Lung (tissue), 11 donors: ENCODE measurements at regions not wholly inside any gene's neighbourhood (a gene's known extent, or its start where the extent isn't known, plus 50 kb on each side); places are given as distances from the start of the nearest gene placed in this dataset.

Source experiments
- ATAC-seq: fragments of 200-7000 bp; cut with Tn5 transposase; one replicate; pipeline ENCODE4 v1.9.1; 2020; ENCODE audit warnings: moderate number of reproducible peaks; ENCODE audit not compliant: insufficient read depth, low FRiP score
- DNase-seq, 3 donors: peaks; one replicate each; pipeline ENCODE4 v3.0.0-alpha.2; 2013 to 2017
- H3K27ac ChIP-seq, 2 donors: one replicate each; pipeline ENCODE4 v1.5.1; 2013; ENCODE audit warnings: mild to moderate bottlenecking in 2 of 2, moderate library complexity in 2 of 2, control low read depth in 1 of 2, inconsistent platforms in 1 of 2, low read depth in 1 of 2, low read length in 1 of 2
- H3K27me3 ChIP-seq, 3 donors: one replicate each; pipeline ENCODE4 v1.5.1; 2013; ENCODE audit warnings: low read length in 2 of 3; ENCODE audit not compliant: control insufficient read depth in 3 of 3, insufficient read depth in 3 of 3
- H3K36me3 ChIP-seq, 4 donors: one replicate each; pipeline ENCODE4 v1.5.1; 2013; ENCODE audit warnings: low read length in 4 of 4, mild to moderate bottlenecking in 1 of 4, moderate library complexity in 1 of 4; ENCODE audit not compliant: control insufficient read depth in 4 of 4, insufficient read depth in 4 of 4
- H3K4me1 ChIP-seq, 5 donors: one replicate each; pipeline ENCODE4 v1.5.1; 2013; ENCODE audit warnings: low read length in 5 of 5, mild to moderate bottlenecking in 2 of 5, moderate library complexity in 1 of 5; ENCODE audit not compliant: control insufficient read depth in 5 of 5, insufficient read depth in 5 of 5
- H3K4me3 ChIP-seq: one replicate; pipeline ENCODE4 v1.5.1; 2013; ENCODE audit warnings: mild to moderate bottlenecking, control low read depth, moderate library complexity
- H3K9ac ChIP-seq, 2 donors: one replicate each; pipeline ENCODE4 v1.5.1; 2013; ENCODE audit warnings: low read length in 2 of 2, control low read depth in 1 of 2; ENCODE audit not compliant: insufficient read depth in 1 of 2
- H3K9me3 ChIP-seq, 4 donors: one replicate each; pipeline ENCODE4 v1.5.1; 2013; ENCODE audit warnings: low read length in 3 of 4, mild to moderate bottlenecking in 1 of 4, moderate library complexity in 1 of 4; ENCODE audit not compliant: control insufficient read depth in 4 of 4, insufficient read depth in 3 of 4
- WGBS, 2 donors: extraction: QIAGEN DNeasy Blood & Tissue Kit; methylation state at CpG; one replicate each; pipeline ENCODE4 v1.1.7; 2013; 5-methylcytosine and 5-hydroxymethylcytosine counted together
- TF ChIP-seq, protein P1 (sequence below): IDR thresholded peaks from 2 replicates; pipeline ENCODE4 v1.5.1; 2012; ENCODE audit warnings: mild to moderate bottlenecking; ENCODE audit errors: control extremely low read depth, extremely low read depth
- donor health status: control.
- donor health status: control.
- donor health status: Bipolar disorder and iron deficiency.
- donor health status: healthy.
- donor health status: DM: yes; HTN: yes; CAD: no.

DNA sequence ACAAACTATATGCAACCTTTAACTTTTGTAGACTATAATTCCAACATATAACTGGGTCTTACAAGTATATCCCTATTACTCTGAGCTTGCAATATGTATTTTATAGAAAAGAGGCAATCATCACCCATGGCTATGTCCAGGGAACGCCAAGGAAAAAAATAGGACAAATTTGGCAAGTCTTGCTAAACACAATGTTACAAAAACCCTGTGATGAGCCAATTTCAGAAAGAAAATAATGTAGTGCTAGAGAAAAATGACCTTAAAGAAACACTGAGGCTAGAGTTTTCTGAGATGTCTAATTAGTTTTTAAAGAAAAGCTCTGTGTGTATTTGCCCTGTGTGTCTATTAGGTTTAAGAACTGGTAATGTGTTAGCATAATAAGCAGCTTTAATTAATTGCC lies 68.0 kb upstream of the FREM2 start:
- 61 to 71% methylated on average over 1 of the region's 1 CpG for WGBS, 2 donors
- Histone ChIP-seq H3K27me3 (no peaks in the 10 kb centered on the region), H3K36me3 (no peaks in the 10 kb centered on the region), H3K9me3 (no peaks in the 10 kb centered on the region), H3K9ac (no peak overlapping the region), H3K27ac (no peak overlapping the region), H3K4me3 (no peak overlapping the region), H3K4me1 (peaks cover 0 to 15% (median 0%) of the 10 kb centered on the region in 5 donors)
- TF ChIP-seq, protein P1, sequence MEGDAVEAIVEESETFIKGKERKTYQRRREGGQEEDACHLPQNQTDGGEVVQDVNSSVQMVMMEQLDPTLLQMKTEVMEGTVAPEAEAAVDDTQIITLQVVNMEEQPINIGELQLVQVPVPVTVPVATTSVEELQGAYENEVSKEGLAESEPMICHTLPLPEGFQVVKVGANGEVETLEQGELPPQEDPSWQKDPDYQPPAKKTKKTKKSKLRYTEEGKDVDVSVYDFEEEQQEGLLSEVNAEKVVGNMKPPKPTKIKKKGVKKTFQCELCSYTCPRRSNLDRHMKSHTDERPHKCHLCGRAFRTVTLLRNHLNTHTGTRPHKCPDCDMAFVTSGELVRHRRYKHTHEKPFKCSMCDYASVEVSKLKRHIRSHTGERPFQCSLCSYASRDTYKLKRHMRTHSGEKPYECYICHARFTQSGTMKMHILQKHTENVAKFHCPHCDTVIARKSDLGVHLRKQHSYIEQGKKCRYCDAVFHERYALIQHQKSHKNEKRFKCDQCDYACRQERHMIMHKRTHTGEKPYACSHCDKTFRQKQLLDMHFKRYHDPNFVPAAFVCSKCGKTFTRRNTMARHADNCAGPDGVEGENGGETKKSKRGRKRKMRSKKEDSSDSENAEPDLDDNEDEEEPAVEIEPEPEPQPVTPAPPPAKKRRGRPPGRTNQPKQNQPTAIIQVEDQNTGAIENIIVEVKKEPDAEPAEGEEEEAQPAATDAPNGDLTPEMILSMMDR = no peak
- DNase-seq (peak in 2 of 3 donors; percentile 75 to 85), ATAC-seq (no peak)

DNA sequence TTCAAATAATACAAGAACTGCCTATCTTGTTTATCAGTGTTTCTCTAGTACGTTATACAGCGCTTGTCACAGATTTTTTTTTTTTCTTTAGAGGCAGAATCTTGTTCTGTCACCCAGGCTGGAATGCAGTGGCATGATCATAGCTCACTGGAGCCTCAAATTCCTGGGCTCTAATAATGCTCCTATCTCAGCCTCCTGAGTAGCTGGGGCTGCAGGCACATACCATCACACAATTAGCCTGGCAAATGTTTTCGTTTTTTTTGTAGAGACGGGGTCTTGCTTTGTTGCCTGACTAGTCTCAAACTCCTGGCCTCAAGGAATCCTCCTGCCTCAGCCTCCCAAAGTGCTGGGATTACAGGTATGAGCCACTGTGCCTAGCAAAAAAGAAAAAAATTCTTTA lies 66.0 kb upstream of the FREM2 start:
- peaks cover 0 to 2% (median 0%) of the 10 kb centered on the region in 4 donors for H3K9me3 ChIP-seq
- ATAC-seq (no peak), DNase-seq (no peak)
- no peaks in the 10 kb centered on the region for H3K27me3 ChIP-seq
- H3K36me3 ChIP-seq = no peaks in the 10 kb centered on the region
- H3K4me3 ChIP-seq = no peak overlapping the region
- TF ChIP-seq, protein P1 = no peak
- H3K4me1 ChIP-seq = peaks cover 0 to 15% (median 0%) of the 10 kb centered on the region in 5 donors
- no peak overlapping the region for H3K9ac ChIP-seq
- 85 to 92% methylated on average over 4 of the region's 4 CpGs for WGBS, 2 donors
- no peak overlapping the region for H3K27ac ChIP-seq

DNA sequence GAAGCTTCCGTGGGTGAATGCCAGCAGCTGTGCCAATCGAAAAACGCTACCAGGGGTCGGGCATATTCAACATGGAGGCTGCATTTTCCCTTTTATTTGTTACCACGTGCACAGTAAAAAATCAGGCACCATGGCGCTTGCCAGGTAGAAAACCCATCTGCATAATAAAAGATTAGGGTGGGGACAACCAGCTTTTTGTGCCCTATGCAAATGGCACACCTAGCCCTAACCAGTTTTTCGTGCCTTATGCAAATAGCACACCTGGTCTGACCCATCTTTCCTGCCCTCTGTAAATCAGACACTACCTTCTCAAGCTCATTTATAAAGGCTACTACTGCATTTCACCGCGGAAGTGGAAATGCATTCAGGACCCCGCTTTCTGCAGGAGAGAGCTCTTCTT lies 62.1 kb upstream of the FREM2 start:
- 42 to 48% methylated on average over 10 of the region's 10 CpGs for WGBS, 2 donors
- no peak overlapping the region for H3K4me3 ChIP-seq
- no peak overlapping the region for H3K9ac ChIP-seq
- no peaks in the 10 kb centered on the region for H3K36me3 ChIP-seq
- no peaks in the 10 kb centered on the region for H3K4me1 ChIP-seq
- ATAC-seq (no peak), DNase-seq (no peak)
- no peak overlapping the region for H3K27ac ChIP-seq
- peaks cover 0 to 3% (median 0%) of the 10 kb centered on the region in 4 donors for H3K9me3 ChIP-seq
- no peaks in the 10 kb centered on the region for H3K27me3 ChIP-seq
- TF ChIP-seq, protein P1 = no peak

DNA sequence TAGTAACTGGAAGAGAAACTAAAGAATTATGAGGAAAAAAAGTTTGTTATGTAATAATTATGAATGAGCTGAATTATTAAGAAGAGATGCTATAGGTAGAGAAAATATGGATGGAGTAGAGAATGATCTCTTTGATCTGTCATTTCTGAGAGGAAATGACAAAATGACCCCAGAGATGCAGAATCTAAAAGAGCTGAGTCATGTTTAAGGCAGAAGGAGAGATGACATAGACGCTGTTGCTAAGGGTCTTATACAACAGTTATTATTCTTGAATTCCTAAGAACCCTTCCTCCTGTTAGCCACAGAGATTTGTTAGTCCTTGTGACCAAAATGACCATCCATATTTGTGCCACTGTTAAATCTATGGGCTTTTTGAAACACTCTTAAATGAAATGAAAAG lies 58.3 kb upstream of the FREM2 start:
- H3K27ac ChIP-seq = no peak overlapping the region
- no peaks in the 10 kb centered on the region for H3K27me3 ChIP-seq
- TF ChIP-seq, protein P1 = no peak
- H3K4me3 ChIP-seq = no peak overlapping the region
- 44 to 52% methylated on average over 1 of the region's 1 CpG for WGBS, 2 donors
- ATAC-seq = no peak
- H3K4me1 ChIP-seq = peaks cover 0 to 4% (median 0%) of the 10 kb centered on the region in 5 donors
- no peaks in the 10 kb centered on the region for H3K36me3 ChIP-seq
- no peak for DNase-seq
- H3K9me3 ChIP-seq = peaks cover 0 to 3% (median 0%) of the 10 kb centered on the region in 4 donors
- no peak overlapping the region for H3K9ac ChIP-seq
